Activated naive CD8-positive, alpha-beta T cell treated with anti-CD3 and anti-CD28 coated beads, Interleukin-2, amount 50 U/mL, for 24 hours (primary cell): ENCODE measurements at regions not wholly inside any gene's neighbourhood (a gene's known extent, or its start where the extent isn't known, plus 50 kb on each side); places are given as distances from the start of the nearest gene placed in this dataset.

Source experiments
- ATAC-seq: fragments of 150-1000 bp; cut with Tn5 transposase; one replicate; pipeline ENCODE4 v1.10.0; 2021
- DNase-seq: peaks from one replicate; pipeline ENCODE4 v3.0.0; 2021
- H3K27ac Mint-ChIP-seq: one replicate; pipeline ENCODE4 v1.8.0; 2021; ENCODE audit warnings: mild to moderate bottlenecking, mixed read lengths
- H3K27me3 Mint-ChIP-seq: one replicate; pipeline ENCODE4 v1.8.0; 2021; ENCODE audit warnings: mixed read lengths
- H3K36me3 Mint-ChIP-seq: one replicate; pipeline ENCODE4 v1.8.0; 2021; ENCODE audit warnings: low read depth, mixed read lengths
- H3K4me1 Mint-ChIP-seq: one replicate; pipeline ENCODE4 v1.8.0; 2021; ENCODE audit warnings: mixed read lengths
- H3K4me3 Mint-ChIP-seq: one replicate; pipeline ENCODE4 v1.8.0; 2021; ENCODE audit warnings: mild to moderate bottlenecking, moderate library complexity, mixed read lengths
- H3K9me3 Mint-ChIP-seq: one replicate; pipeline ENCODE4 v1.8.0; 2021; ENCODE audit warnings: mixed read lengths

DNA sequence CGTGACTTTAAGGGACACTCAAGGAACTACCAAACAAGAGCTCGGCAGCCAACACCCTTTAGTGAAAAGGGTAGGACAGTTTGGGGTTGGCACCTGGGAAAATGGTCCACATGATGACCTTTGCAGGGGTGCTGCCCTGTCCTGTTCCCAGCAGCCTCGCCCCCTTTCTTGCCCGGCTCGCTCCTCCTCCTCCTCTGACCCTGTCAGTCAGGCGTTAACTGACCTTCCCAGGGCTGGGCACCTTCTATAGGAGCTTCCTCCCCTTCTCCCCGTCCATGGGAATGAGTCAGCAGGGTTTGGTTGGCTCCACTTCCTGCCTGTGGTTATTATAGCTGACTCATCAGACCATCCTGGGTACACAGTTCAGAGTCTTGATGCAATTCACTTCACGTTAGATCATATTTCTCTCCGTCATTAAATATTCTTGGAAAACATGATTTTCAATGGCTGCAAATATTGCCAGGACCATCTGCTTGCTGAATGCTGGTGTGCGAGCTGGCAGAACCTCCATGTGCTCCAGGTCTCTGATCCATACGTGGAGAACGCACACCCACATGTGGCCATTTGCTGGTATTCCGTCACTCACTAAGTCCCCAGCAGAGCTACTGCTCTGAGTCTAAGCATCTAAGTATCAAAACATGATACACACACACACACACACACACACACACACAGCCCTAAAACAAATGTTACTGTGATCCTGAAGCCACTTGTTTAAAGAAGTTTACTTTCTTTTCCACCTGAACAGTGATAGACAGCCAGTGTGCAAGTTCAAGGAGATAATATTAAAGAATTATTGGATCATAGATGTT, 185.0 kb downstream of the ANAPC1 start:
- H3K4me3 Mint-ChIP-seq = peak overlapping the region; percentile 51
- DNase-seq (peak; percentile 63), ATAC-seq (peak; percentile 93)
- peaks cover 21% of the 10 kb centered on the region for H3K27me3 Mint-ChIP-seq
- H3K36me3 Mint-ChIP-seq = peaks cover 3% of the 10 kb centered on the region
- peak overlapping the region; percentile 82 for H3K27ac Mint-ChIP-seq
- no peaks in the 10 kb centered on the region for H3K9me3 Mint-ChIP-seq
- H3K4me1 Mint-ChIP-seq = peaks cover 28% of the 10 kb centered on the region

DNA sequence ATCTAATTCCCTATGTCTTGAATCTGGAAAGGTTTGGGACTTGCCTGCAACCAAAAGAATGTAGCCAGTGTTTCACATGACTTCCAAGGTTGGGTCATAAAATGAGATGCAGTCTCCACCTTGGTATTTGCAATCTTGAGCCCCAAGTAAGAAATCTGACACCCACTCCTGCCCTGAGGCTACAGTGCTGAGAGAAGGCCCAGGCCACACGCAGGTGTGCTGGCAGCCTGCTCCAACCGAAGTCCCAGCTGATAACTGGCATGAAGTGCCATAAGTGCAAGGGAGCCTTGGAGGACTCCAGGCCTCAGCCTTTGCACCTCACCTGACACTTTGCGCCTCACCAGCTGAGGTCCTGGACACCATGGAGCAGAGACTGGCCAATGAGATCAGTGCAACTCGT, 182.7 kb downstream of the ANAPC1 start:
- H3K27ac Mint-ChIP-seq = no peak overlapping the region
- no peak for ATAC-seq
- no peak for DNase-seq
- H3K4me3 Mint-ChIP-seq = no peak overlapping the region
- peaks cover 3% of the 10 kb centered on the region for H3K36me3 Mint-ChIP-seq
- H3K4me1 Mint-ChIP-seq = peaks cover 47% of the 10 kb centered on the region
- no peaks in the 10 kb centered on the region for H3K9me3 Mint-ChIP-seq
- H3K27me3 Mint-ChIP-seq = peaks cover 21% of the 10 kb centered on the region

DNA sequence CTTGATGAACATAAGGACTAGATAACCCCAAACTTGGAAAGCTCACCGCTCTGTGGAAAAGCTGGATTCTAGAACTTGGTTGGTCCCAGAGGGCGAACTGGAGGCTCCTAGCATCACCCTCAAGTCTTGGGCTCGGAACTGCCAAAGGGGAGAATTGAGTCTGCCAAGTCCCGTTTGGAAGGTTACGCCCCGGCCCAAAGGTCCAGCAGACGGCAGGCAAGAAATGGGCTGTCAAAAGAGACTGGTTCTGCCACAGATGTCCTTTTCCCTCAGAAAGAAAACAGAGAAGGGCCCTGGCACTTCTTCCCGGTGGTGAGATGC, 182.2 kb downstream of the ANAPC1 start:
- H3K4me3 Mint-ChIP-seq = no peak overlapping the region
- H3K27me3 Mint-ChIP-seq = peaks cover 22% of the 10 kb centered on the region
- peaks cover 3% of the 10 kb centered on the region for H3K36me3 Mint-ChIP-seq
- no peak for DNase-seq
- H3K27ac Mint-ChIP-seq = no peak overlapping the region
- peaks cover 51% of the 10 kb centered on the region for H3K4me1 Mint-ChIP-seq
- no peak for ATAC-seq
- no peaks in the 10 kb centered on the region for H3K9me3 Mint-ChIP-seq

DNA sequence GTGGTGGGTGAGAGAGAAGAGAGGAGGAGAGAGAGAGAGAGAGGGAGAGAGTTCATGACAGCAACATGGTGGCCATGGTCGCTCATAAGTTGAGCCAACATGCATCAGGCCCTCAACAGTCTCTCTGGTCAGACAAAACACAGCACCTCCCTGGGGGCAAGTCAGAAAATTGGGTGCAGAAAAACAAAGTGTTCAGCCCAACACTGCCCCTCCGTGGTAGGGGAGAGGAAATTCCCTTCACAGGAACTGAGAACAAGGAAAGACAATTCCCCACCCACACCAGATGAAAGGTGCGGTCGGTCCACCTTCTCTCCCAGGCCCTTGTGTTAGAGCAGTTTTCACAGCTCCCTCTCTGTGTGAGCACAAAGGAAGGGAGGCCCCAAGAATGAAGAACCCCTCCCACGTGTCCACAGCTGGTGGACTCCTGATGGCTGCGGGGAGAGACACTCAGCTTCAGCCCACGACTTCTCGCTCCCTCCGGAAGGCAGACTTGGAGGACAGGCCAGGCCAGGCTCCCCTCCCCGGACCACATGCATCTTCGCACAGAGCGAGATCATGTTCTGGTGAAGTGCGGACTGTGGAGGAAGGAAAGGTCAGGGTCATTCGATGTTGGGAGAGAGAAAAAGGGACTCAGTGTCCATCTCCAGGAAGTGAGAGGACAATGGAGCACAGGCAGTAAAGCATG, 181.7 kb downstream of the ANAPC1 start:
- ATAC-seq = no peak
- no peaks in the 10 kb centered on the region for H3K9me3 Mint-ChIP-seq
- no peak overlapping the region for H3K27ac Mint-ChIP-seq
- peaks cover 23% of the 10 kb centered on the region for H3K27me3 Mint-ChIP-seq
- DNase-seq = peak; percentile 72
- H3K4me3 Mint-ChIP-seq = no peak overlapping the region
- peaks cover 3% of the 10 kb centered on the region for H3K36me3 Mint-ChIP-seq
- H3K4me1 Mint-ChIP-seq = peaks cover 53% of the 10 kb centered on the region

DNA sequence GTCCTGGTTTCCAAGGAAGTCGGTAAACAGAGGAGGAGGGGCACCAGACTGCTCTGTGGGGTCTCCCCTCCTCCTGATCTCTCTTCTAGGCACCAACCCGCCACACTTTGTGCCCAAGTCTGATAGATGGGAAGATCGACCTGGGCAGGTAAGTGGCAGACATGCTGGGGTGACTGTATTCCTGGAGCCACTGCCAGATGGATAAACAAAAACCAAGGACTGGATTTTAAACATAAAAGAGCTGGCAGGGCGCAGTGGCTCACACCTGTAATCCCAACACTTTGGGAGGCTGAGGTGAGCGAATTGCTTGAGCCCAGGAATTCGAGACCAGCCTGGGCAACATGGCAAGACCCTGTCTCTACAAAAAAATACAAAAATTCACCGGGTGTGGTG, 181.2 kb downstream of the ANAPC1 start:
- H3K27ac Mint-ChIP-seq = no peak overlapping the region

DNA sequence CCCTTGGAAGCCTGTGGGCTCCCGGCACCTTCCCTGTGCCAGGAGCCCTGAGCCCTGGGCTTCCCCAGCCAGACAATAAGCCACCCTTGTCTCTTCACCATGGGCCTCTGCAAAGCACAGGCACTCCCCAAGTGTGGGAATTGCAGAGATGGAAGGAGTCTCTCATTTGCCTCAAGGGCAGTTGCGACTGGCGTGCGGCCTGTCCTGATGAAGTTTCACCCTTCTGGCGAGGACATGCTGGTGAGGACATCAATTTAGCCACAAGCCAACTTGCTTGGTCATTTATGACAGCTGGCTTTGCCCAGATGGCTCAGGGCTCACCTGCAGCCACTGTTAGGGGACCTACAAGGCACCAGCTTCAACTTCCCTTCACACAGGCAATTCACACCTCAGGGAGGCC, 180.2 kb downstream of the ANAPC1 start:
- no peak overlapping the region for H3K4me3 Mint-ChIP-seq

More for the DNA sequence above, 181.2 kb downstream of the ANAPC1 start:
- peaks cover 27% of the 10 kb centered on the region for H3K27me3 Mint-ChIP-seq
- no peaks in the 10 kb centered on the region for H3K9me3 Mint-ChIP-seq
- DNase-seq = no peak
- H3K36me3 Mint-ChIP-seq = peaks cover 3% of the 10 kb centered on the region
- H3K4me1 Mint-ChIP-seq = peaks cover 53% of the 10 kb centered on the region
- no peak overlapping the region for H3K4me3 Mint-ChIP-seq
- ATAC-seq = no peak

DNA sequence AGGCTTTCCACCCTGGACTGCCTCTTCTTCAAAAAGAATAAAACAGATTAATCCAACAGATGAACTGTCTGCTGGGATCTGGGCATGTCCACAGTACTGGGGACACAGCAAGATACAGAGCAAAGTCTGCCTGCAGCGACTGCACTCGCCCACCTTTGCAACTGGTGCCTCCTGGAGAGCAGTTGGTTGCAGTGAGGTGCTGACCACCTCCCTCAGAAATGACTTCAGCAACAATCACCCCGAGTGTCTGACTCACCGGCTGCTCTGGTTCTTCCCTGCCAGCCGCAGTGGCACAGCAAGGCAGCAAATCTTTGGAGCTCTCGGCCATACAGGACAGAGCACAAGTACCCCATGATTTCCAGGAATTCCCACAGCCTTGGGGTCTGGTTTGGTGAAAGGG, 179.7 kb downstream of the ANAPC1 start:
- peak; percentile 9 for DNase-seq

More for the DNA sequence above, 180.2 kb downstream of the ANAPC1 start:
- DNase-seq (no peak), ATAC-seq (no peak)
- Mint-ChIP-seq H3K36me3 (peaks cover 3% of the 10 kb centered on the region), H3K27me3 (peaks cover 36% of the 10 kb centered on the region), H3K4me1 (peaks cover 43% of the 10 kb centered on the region), H3K9me3 (no peaks in the 10 kb centered on the region), H3K27ac (no peak overlapping the region)

DNA sequence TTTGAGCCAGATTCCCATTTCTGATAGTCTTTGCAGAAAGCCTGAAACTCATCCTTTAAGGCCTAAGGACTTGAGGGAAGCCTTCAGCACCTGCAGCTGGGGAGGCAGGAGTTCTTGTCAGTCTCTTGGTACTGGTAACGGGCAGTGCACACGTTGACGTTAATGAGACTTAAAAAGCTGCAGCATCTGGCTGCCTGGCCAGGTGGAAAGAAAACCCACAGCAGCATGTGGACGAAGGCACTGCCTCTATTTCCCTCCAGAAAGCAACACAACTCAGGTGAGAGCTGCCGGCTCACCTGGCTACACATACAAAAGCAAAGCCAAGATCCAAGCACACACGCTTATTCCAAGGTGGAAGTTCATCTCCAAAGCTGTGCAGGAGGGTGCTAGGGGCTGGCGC, 178.8 kb downstream of the ANAPC1 start:
- no peak for DNase-seq
- H3K4me3 Mint-ChIP-seq = no peak overlapping the region
- no peak for ATAC-seq

More for the DNA sequence above, 179.7 kb downstream of the ANAPC1 start:
- Mint-ChIP-seq H3K9me3 (no peaks in the 10 kb centered on the region), H3K4me3 (no peak overlapping the region), H3K27me3 (peaks cover 33% of the 10 kb centered on the region), H3K36me3 (no peaks in the 10 kb centered on the region), H3K27ac (no peak overlapping the region), H3K4me1 (peaks cover 38% of the 10 kb centered on the region)
- ATAC-seq = no peak

DNA sequence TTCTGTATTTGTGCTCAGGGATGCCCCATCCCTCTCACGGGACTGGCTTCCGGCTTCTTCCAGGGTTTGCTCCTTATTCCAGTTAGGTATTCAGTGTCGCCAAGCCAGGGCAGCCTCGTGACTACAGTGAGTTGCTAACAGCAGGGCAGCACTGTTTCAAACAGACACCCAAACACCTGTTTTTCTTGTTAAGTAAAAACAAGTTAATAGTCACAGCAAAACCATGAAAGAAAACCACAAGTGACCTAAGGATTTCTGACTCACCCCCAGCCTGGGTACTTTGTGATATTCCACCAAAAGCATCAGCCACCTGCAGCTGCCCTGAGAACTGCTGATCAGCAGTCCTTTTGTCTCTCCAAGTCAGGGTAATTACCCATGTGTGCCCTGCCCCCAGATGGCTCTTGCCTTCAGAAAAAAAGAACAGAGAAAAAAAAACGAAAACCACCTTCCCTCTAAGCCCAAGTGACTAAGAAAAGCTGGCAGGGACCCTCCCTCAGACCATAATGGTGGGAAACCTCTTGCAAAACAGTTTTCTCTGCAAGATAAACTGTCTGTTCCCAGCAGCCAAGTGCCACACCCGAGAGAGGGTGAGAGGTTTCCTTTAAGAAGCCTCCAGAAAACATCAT, 178.2 kb downstream of the ANAPC1 start:
- Mint-ChIP-seq H3K36me3 (no peaks in the 10 kb centered on the region), H3K27ac (peak overlapping the region; percentile 79), H3K4me1 (peaks cover 35% of the 10 kb centered on the region), H3K4me3 (peak overlapping the region; percentile 30), H3K27me3 (peaks cover 41% of the 10 kb centered on the region), H3K9me3 (no peaks in the 10 kb centered on the region)
- DNase-seq (peak; percentile 44), ATAC-seq (peak; percentile 92)

More for the DNA sequence above, 178.8 kb downstream of the ANAPC1 start:
- peaks cover 37% of the 10 kb centered on the region for H3K27me3 Mint-ChIP-seq
- peak overlapping the region; percentile 79 for H3K27ac Mint-ChIP-seq
- no peaks in the 10 kb centered on the region for H3K9me3 Mint-ChIP-seq
- no peaks in the 10 kb centered on the region for H3K36me3 Mint-ChIP-seq
- H3K4me1 Mint-ChIP-seq = peaks cover 35% of the 10 kb centered on the region

DNA sequence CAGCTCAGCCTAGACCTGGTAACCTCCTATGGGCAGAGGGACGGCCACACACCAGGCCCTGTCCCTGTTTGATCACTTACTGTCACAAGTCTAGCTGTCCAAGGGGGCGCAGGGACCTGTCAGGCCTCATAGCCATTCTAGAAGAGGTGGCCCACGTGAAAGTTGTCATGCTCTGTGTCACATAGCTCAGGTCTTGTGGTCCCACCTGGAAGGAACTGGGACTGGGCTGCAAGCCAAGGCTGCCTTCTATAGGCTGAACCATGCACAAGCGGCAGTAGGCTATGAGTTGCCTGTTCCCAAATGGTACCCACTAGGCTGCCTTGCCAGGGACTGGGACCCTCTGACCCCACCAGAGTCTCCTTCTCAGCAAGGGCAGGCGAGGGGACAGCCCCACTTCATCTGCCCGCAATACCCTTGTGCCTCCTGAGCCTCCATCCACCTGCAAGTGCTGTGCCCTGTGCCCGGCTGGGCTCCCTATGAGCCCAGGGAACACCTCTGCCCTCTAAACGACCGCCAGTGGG, 177.5 kb downstream of the ANAPC1 start:
- ATAC-seq = peak; percentile 1

DNA sequence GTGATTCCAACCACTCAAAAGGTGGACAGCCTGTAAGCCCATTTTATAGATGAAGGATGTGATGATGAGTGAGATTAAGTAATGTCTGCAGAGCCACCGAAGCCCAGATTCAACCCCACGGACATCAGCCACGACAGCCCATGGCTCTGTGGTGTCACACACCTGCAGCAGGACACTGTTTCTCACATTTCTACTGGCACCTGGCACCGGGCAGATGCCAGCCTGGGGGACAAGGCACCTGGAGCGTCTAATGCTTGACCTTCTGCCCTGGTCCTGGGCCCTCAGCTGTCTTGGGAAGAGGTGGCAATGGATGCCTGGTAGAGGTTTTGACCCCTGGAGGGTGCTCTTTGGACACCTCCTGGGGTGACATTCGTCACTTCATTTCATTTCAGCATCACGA, 176.3 kb downstream of the ANAPC1 start:
- Mint-ChIP-seq H3K4me3 (no peak overlapping the region), H3K27ac (no peak overlapping the region), H3K27me3 (peaks cover 31% of the 10 kb centered on the region), H3K36me3 (no peaks in the 10 kb centered on the region), H3K4me1 (peaks cover 24% of the 10 kb centered on the region), H3K9me3 (no peaks in the 10 kb centered on the region)
- DNase-seq (no peak), ATAC-seq (no peak)

More for the DNA sequence above, 177.5 kb downstream of the ANAPC1 start:
- Mint-ChIP-seq H3K4me3 (no peak overlapping the region), H3K4me1 (peaks cover 33% of the 10 kb centered on the region), H3K27ac (no peak overlapping the region), H3K9me3 (no peaks in the 10 kb centered on the region), H3K36me3 (no peaks in the 10 kb centered on the region), H3K27me3 (peaks cover 35% of the 10 kb centered on the region)
- DNase-seq = no peak

DNA sequence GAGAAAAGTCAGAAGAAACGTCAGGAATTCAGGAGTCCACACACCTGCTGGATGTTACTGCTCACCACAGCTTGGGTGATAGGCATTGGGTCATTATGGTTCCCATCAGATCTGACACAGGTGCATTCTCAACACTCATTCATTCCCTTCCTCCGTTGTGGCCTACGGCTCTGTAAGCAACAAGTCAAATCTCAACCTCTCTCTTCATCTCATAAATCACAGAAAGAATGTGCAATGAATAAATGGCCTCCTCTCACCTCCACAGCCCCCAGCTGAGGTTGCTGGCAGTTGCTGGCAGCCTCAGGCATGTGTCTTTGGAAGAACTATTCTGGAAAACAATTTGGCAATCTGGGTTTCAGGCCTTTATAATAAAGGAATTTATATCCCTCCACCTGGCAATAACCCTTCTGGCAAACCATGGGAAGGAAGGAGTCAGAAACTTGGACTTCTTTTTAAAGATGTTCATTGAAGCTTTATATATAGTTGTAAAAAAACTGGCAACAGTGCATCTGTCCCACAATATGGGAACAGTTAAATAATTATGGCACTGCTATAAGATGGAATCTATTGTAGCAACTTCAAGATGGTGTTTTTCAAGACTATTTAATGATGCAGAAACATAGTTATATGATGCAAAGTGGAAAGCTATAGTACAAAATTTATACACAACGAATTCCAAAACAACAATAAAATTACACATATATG, 175.4 kb downstream of the ANAPC1 start:
- Mint-ChIP-seq H3K27me3 (peaks cover 25% of the 10 kb centered on the region), H3K27ac (no peak overlapping the region), H3K36me3 (no peaks in the 10 kb centered on the region), H3K4me3 (no peak overlapping the region), H3K4me1 (peaks cover 24% of the 10 kb centered on the region), H3K9me3 (no peaks in the 10 kb centered on the region)
- DNase-seq = no peak
- ATAC-seq = no peak

DNA sequence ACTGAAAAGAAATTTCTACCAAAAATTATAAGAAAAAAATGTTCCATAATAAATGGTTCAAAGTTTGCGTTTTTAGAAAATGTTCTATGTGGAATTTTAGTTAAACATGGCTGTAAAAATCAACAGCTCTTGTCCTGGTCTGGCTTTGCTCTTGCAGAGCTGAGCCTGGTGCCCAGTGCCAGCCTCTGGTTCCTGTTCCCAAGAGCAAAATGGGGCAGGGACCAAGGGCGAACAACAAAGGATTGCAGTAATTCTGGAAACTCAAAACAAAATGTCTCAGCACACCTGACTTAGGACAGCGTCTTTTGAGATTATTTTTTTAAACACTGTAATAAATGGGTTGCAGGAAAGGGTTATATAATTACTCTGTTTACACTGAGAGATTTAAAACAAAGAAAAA, 174.7 kb downstream of the ANAPC1 start:
- Mint-ChIP-seq H3K4me1 (peaks cover 22% of the 10 kb centered on the region), H3K36me3 (no peaks in the 10 kb centered on the region), H3K9me3 (no peaks in the 10 kb centered on the region), H3K4me3 (no peak overlapping the region), H3K27ac (no peak overlapping the region), H3K27me3 (peaks cover 25% of the 10 kb centered on the region)
- ATAC-seq (no peak), DNase-seq (no peak)

DNA sequence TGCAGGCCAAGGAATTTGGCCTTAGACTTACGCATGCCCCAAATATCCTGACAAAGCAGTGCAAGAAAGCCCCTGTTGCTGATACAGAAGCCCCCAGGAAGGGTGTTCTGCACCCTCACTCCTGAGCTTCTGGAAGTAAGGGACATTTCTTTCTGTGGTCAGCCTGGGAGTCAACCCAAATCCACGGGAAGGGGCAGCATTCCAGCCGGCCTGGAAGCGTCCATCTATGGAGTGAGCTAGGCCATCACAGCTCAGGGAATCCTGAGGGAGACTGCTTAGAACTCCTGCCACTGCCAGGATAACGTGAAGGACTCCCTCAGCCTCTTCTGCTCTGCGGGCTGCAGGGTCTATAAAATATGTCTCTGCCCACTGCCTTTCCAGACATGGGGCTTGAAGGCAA, 173.9 kb downstream of the ANAPC1 start:
- Mint-ChIP-seq H3K27ac (no peak overlapping the region), H3K4me3 (no peak overlapping the region), H3K9me3 (no peaks in the 10 kb centered on the region), H3K4me1 (peaks cover 17% of the 10 kb centered on the region), H3K27me3 (peaks cover 25% of the 10 kb centered on the region), H3K36me3 (no peaks in the 10 kb centered on the region)
- DNase-seq (no peak), ATAC-seq (no peak)
